ENCODE measurements at regions not wholly inside any gene's neighbourhood (a gene's known extent, or its start where the extent isn't known, plus 50 kb on each side); places are given as distances from the start of the nearest gene placed in this dataset.

DNA sequence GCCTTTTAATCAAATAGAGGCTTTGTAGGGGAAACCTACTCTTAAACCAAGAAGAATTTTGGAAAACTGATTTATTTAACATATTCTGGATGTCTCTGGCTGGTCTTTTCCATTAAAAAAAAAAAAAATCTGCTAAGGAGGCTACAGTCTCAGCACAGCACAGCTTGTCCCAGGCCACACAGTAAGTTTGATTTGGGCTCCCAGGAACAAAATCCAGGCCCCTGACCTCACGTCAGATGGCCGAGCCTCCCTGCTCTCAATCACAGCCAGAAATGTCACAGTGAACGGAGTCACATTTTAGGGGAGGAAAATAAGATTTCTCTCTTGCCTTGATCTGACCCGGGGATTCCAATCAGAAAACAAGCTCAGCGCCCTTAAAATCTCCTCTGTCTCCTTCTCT, 72.9 kb upstream of the TBX5 start:
- Histone ChIP-seq H3K27ac (ENCODE audit: insufficient read depth, low read length) (no peak overlapping the region), H2AFZ (ENCODE audit: low read length) (no peak overlapping the region), H3K4me3 (replicated peaks in 1 of 4; ENCODE audit: control extremely low read depth in 1 of 4, insufficient read depth in 1 of 4, low read depth in 3 of 4, low read length in 4 of 4) (peak overlapping the region in 1 of 4 experiments; percentile 69), H3K9me3 (ENCODE audit: control insufficient read depth, insufficient read depth, low read depth, low read length) (no peaks in the 10 kb centered on the region), H3K79me2 (ENCODE audit: control insufficient read depth, insufficient read depth, low read length) (no peaks in the 10 kb centered on the region), H4K20me1 (ENCODE audit: control insufficient read depth, extremely low read depth, insufficient read depth, low read length) (no peaks in the 10 kb centered on the region), H3K36me3 (ENCODE audit: control insufficient read depth, insufficient read depth, low read length) (no peaks in the 10 kb centered on the region), H3K9ac (ENCODE audit: insufficient read depth, low read length) (no peak overlapping the region), H3K4me1 (ENCODE audit: control insufficient read depth, extremely low read depth, insufficient read depth, low read length) (no peaks in the 10 kb centered on the region), H3K27me3 (ENCODE audit: control insufficient read depth, insufficient read depth, low read length) (peaks cover 10% of the 10 kb centered on the region), H3K4me2 (ENCODE audit: extremely low read depth, insufficient read depth, low read length) (no peak overlapping the region)
- TF ChIP-seq EZH2 (IDR thresholded peaks at IDR 0.05; ENCODE audit: low read length, missing control alignments), result no peak
- TF ChIP-seq, protein P1, sequence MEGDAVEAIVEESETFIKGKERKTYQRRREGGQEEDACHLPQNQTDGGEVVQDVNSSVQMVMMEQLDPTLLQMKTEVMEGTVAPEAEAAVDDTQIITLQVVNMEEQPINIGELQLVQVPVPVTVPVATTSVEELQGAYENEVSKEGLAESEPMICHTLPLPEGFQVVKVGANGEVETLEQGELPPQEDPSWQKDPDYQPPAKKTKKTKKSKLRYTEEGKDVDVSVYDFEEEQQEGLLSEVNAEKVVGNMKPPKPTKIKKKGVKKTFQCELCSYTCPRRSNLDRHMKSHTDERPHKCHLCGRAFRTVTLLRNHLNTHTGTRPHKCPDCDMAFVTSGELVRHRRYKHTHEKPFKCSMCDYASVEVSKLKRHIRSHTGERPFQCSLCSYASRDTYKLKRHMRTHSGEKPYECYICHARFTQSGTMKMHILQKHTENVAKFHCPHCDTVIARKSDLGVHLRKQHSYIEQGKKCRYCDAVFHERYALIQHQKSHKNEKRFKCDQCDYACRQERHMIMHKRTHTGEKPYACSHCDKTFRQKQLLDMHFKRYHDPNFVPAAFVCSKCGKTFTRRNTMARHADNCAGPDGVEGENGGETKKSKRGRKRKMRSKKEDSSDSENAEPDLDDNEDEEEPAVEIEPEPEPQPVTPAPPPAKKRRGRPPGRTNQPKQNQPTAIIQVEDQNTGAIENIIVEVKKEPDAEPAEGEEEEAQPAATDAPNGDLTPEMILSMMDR (conservative IDR thresholded peaks at IDR 0.05 in 1 of 2, IDR thresholded peaks at IDR 0.05 in 1 of 2; ENCODE audit: low read depth in 1 of 2, low read length in 2 of 2), result no peak
- DNase-seq (ENCODE audit: low read depth in 2 of 2), result no peak

DNA sequence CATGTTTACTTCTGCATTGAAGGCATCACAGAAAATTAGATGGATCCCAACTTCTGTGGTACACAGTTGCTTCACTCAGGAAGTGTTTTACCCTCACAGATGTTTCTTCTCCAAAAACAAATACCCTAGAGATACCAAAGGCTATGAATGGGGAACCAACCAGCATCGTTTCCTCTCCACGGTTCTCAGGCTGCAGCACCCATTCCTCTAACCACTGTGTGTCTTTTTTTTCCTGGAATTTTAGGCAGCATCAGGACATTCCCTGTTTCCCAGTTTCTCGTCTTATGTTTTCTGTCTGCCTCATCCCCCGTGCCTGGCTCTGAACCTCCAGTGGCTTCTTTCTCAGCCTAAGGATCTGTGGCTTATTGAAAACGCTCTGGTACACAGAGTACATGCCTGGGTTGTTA, 72.0 kb upstream of the TBX5 start:
- Histone ChIP-seq H3K4me3 (replicated peaks in 1 of 4; ENCODE audit: control extremely low read depth in 1 of 4, insufficient read depth in 1 of 4, low read depth in 3 of 4, low read length in 4 of 4) (no peak overlapping the region), H3K27me3 (ENCODE audit: control insufficient read depth, insufficient read depth, low read length) (peaks cover 10% of the 10 kb centered on the region), H3K4me1 (ENCODE audit: control insufficient read depth, extremely low read depth, insufficient read depth, low read length) (no peaks in the 10 kb centered on the region), H3K36me3 (ENCODE audit: control insufficient read depth, insufficient read depth, low read length) (no peaks in the 10 kb centered on the region), H3K79me2 (ENCODE audit: control insufficient read depth, insufficient read depth, low read length) (no peaks in the 10 kb centered on the region), H2AFZ (ENCODE audit: low read length) (no peak overlapping the region), H3K9me3 (ENCODE audit: control insufficient read depth, insufficient read depth, low read depth, low read length) (no peaks in the 10 kb centered on the region), H3K27ac (ENCODE audit: insufficient read depth, low read length) (no peak overlapping the region), H3K4me2 (ENCODE audit: extremely low read depth, insufficient read depth, low read length) (no peak overlapping the region), H3K9ac (ENCODE audit: insufficient read depth, low read length) (no peak overlapping the region), H4K20me1 (ENCODE audit: control insufficient read depth, extremely low read depth, insufficient read depth, low read length) (no peaks in the 10 kb centered on the region)
- peak in 1 of 2 donors; percentile 52 for DNase-seq (ENCODE audit: low read depth in 2 of 2)
- TF ChIP-seq, protein P1 (conservative IDR thresholded peaks at IDR 0.05 in 1 of 2, IDR thresholded peaks at IDR 0.05 in 1 of 2; ENCODE audit: low read depth in 1 of 2, low read length in 2 of 2), result no peak
- TF ChIP-seq EZH2 (IDR thresholded peaks at IDR 0.05; ENCODE audit: low read length, missing control alignments), result no peak

DNA sequence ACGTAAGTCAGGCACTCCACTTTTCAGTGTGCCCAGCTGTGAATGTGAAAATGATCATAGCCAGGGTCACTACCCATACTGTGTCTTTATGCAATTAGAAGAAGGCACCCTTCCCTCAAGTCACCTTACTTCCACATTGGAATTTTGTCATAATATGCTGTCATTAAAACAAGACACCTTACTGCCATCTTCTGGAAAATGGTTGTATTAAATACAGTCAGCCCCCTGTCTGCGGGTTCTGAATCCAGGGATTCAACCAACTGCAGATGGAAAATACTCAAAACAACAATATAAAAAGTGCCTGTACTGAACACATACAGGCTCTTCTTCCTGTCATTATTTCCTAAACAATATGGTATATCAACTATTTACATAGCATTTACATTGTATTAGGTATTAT, 70.2 kb upstream of the TBX5 start:
- H3K4me2 ChIP-seq (ENCODE audit: extremely low read depth, insufficient read depth, low read length), result no peak overlapping the region
- no peak overlapping the region for H3K4me3 ChIP-seq (replicated peaks in 1 of 4; ENCODE audit: control extremely low read depth in 1 of 4, insufficient read depth in 1 of 4, low read depth in 3 of 4, low read length in 4 of 4)
- no peak overlapping the region for H3K9ac ChIP-seq (ENCODE audit: insufficient read depth, low read length)
- DNase-seq (ENCODE audit: low read depth in 2 of 2), result peak; percentile 18 to 78
- no peak overlapping the region for H3K27ac ChIP-seq (ENCODE audit: insufficient read depth, low read length)
- no peaks in the 10 kb centered on the region for H3K9me3 ChIP-seq (ENCODE audit: control insufficient read depth, insufficient read depth, low read depth, low read length)
- TF ChIP-seq, protein P1 (conservative IDR thresholded peaks at IDR 0.05 in 1 of 2, IDR thresholded peaks at IDR 0.05 in 1 of 2; ENCODE audit: low read depth in 1 of 2, low read length in 2 of 2), result peak; percentile 59 to 63
- TF ChIP-seq EZH2 (IDR thresholded peaks at IDR 0.05; ENCODE audit: low read length, missing control alignments), result no peak
- no peaks in the 10 kb centered on the region for H3K36me3 ChIP-seq (ENCODE audit: control insufficient read depth, insufficient read depth, low read length)
- H3K79me2 ChIP-seq (ENCODE audit: control insufficient read depth, insufficient read depth, low read length), result no peaks in the 10 kb centered on the region
- H4K20me1 ChIP-seq (ENCODE audit: control insufficient read depth, extremely low read depth, insufficient read depth, low read length), result no peaks in the 10 kb centered on the region
- peaks cover 6% of the 10 kb centered on the region for H3K27me3 ChIP-seq (ENCODE audit: control insufficient read depth, insufficient read depth, low read length)
- no peak overlapping the region for H2AFZ ChIP-seq (ENCODE audit: low read length)
- H3K4me1 ChIP-seq (ENCODE audit: control insufficient read depth, extremely low read depth, insufficient read depth, low read length), result no peaks in the 10 kb centered on the region

All from fibroblast of lung (primary cell).